PC-3 (cell line): ENCODE measurements at regions not wholly inside any gene's neighbourhood (a gene's known extent, or its start where the extent isn't known, plus 50 kb on each side); places are given as distances from the start of the nearest gene placed in this dataset.

Source experiments
- ATAC-seq: fragments of 200-7000 bp; cut with Tn5 transposase; 2 replicates; pipeline ENCODE4 v1.9.1; 2020; ENCODE audit warnings: mild to moderate bottlenecking, moderate library complexity
- BruUV-seq: library from RNA; stranded (reverse); fragments of 400-500 nt; replicated peaks from 2 replicates; lab custom pipeline; 2021; lab: Mats Ljungman, UMichigan
- CTCF ChIA-PET: fragments of 300-600 bp; sonication (Branson Sonifier 250); formaldehyde crosslinking; loops from one replicate; lab custom pipeline; 2022; ENCODE audit warnings: antibody characterized with exemption; lab: Charles Lee
- POLR2A ChIA-PET: fragments of 300-600 bp; sonication (Branson Sonifier 250); formaldehyde crosslinking; loops from one replicate; lab custom pipeline; 2022; ENCODE audit warnings: antibody characterized with exemption; ENCODE audit not compliant: unreplicated experiment; lab: Charles Lee
- DNase-seq: peaks from one replicate; pipeline ENCODE4 v3.0.0-alpha.2; 2015
- H2AFZ ChIP-seq: fragments of 300-600 bp; sonication (generic); 2 replicates; pipeline ENCODE4 v1.6.0; 2016; ENCODE audit warnings: antibody characterized with exemption, low read length
- H3F3A ChIP-seq: fragments of 300-600 bp; sonication (generic); one replicate; pipeline ENCODE4 v1.6.0; 2017; ENCODE audit warnings: antibody characterized with exemption, low read length, control low read depth, mild to moderate bottlenecking; ENCODE audit not compliant: unreplicated experiment
- H3K27ac ChIP-seq: fragments of 300-600 bp; sonication (generic); 2 replicates; pipeline ENCODE4 v1.5.1; 2016; ENCODE audit warnings: mild to moderate bottlenecking, low read length
- H3K27me3 ChIP-seq: fragments of 300-600 bp; sonication (generic); 2 replicates; pipeline ENCODE4 v1.6.1; 2016; ENCODE audit warnings: low read length, mixed read lengths
- H3K36me3 ChIP-seq: fragments of 300-600 bp; sonication (generic); 2 replicates; pipeline ENCODE4 v1.6.1; 2016; ENCODE audit warnings: low read depth, mixed run types, low read length, mixed read lengths
- H3K4me1 ChIP-seq: fragments of 300-600 bp; sonication (generic); 2 replicates; pipeline ENCODE4 v1.5.1; 2016; ENCODE audit warnings: low read length; ENCODE audit not compliant: insufficient read depth
- H3K4me2 ChIP-seq: fragments of 300-600 bp; sonication (generic); 2 replicates; pipeline ENCODE4 v1.6.0; 2016; ENCODE audit warnings: low read length
- H3K4me3 ChIP-seq: fragments of 300-600 bp; sonication (generic); 2 replicates; pipeline ENCODE4 v1.5.1; 2016; ENCODE audit warnings: mild to moderate bottlenecking, low read length, mixed read lengths
- H3K79me2 ChIP-seq: fragments of 300-600 bp; sonication (generic); 2 replicates; pipeline ENCODE4 v1.6.1; 2017; ENCODE audit warnings: low read length, mixed read lengths
- H3K9ac ChIP-seq: fragments of 300-600 bp; sonication (generic); 2 replicates; pipeline ENCODE4 v1.6.0; 2016; ENCODE audit warnings: mild to moderate bottlenecking, low read length
- H3K9me2 ChIP-seq: fragments of 300-600 bp; sonication (generic); replicated peaks from 2 replicates; pipeline ENCODE4 v1.6.1; 2016; ENCODE audit warnings: mixed run types, low read length, mixed read lengths
- H3K9me3 ChIP-seq: fragments of 300-600 bp; sonication (generic); 2 replicates; pipeline ENCODE4 v1.6.1; 2016; ENCODE audit warnings: low read length, mixed read lengths
- H4K20me1 ChIP-seq: fragments of 300-600 bp; sonication (generic); 2 replicates; pipeline ENCODE4 v1.6.1; 2016; ENCODE audit warnings: low read length, mixed read lengths
- EZH2 ChIP-seq: fragments of 300-600 bp; sonication (generic); IDR thresholded peaks from one replicate; pipeline ENCODE4 v1.6.1; 2017; ENCODE audit warnings: antibody characterized with exemption, mild to moderate bottlenecking, low read length; ENCODE audit not compliant: unreplicated experiment
- EZH2phosphoT487 ChIP-seq: fragments of 300-600 bp; sonication (generic); IDR thresholded peaks from 2 replicates; pipeline ENCODE4 v1.6.1; 2018; ENCODE audit warnings: mild to moderate bottlenecking, antibody characterized with exemption, low read length, borderline replicate concordance
- intact Hi-C: fragments of 100-400 bp; cut with micrococcal nuclease; formaldehyde crosslinking; loops from 2 replicates; pipeline ENCODE4 v1.9.0; 2023
- TF ChIP-seq, protein P1 (sequence below): fragments of 300-600 bp; sonication (generic); conservative IDR thresholded peaks from 2 replicates; pipeline ENCODE4 v1.5.1; 2017; ENCODE audit warnings: antibody characterized with exemption, low read depth, mild to moderate bottlenecking, low read length

DNA sequence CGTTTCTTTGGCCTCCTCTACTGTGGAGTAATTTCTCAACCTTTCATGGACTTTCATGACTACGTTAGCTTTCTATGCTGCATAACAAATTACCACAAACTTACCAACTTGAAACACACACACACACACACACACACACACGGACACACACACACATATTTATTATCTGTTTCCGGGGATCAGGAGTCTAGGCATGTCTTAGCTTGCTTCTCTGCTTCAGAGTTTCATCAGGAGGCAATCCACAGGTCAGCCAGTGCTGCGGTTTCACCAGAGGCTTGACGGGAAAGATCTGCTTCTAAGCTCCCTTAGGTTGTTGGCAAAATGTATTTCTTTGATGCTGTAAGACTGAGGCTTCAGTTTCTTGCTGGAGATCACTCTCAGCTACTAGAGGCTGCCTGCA is 59.0 kb upstream of the C9orf72 start:
- Histone ChIP-seq H3K4me1 (peaks cover 12% of the 10 kb centered on the region), H3K4me2 (no peak overlapping the region), H3K79me2 (no peaks in the 10 kb centered on the region), H3K27me3 (no peaks in the 10 kb centered on the region), H3K9ac (no peak overlapping the region), H3F3A (peaks cover 2% of the 10 kb centered on the region), H3K36me3 (no peaks in the 10 kb centered on the region), H3K4me3 (no peak overlapping the region), H3K9me2 (no peaks in the 10 kb centered on the region), H3K9me3 (no peaks in the 10 kb centered on the region), H4K20me1 (no peaks in the 10 kb centered on the region), H3K27ac (no peak overlapping the region), H2AFZ (no peak overlapping the region)
- no TSS peak for BruUV-seq
- intact Hi-C loops, result no loop called here
- ATAC-seq (no peak), DNase-seq (no peak)
- TF ChIP-seq, protein P1, sequence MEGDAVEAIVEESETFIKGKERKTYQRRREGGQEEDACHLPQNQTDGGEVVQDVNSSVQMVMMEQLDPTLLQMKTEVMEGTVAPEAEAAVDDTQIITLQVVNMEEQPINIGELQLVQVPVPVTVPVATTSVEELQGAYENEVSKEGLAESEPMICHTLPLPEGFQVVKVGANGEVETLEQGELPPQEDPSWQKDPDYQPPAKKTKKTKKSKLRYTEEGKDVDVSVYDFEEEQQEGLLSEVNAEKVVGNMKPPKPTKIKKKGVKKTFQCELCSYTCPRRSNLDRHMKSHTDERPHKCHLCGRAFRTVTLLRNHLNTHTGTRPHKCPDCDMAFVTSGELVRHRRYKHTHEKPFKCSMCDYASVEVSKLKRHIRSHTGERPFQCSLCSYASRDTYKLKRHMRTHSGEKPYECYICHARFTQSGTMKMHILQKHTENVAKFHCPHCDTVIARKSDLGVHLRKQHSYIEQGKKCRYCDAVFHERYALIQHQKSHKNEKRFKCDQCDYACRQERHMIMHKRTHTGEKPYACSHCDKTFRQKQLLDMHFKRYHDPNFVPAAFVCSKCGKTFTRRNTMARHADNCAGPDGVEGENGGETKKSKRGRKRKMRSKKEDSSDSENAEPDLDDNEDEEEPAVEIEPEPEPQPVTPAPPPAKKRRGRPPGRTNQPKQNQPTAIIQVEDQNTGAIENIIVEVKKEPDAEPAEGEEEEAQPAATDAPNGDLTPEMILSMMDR, result no peak
- TF ChIP-seq EZH2 (no peak), EZH2phosphoT487 (no peak)
- CTCF ChIA-PET, result no interaction called here
- POLR2A ChIA-PET, result no interaction called here

- H3K27me3 ChIP-seq, result no peaks in the 10 kb centered on the region
- no peaks in the 10 kb centered on the region for H3K79me2 ChIP-seq
- H3K27ac ChIP-seq, result no peak overlapping the region
- TF ChIP-seq EZH2phosphoT487 (no peak), EZH2 (no peak)
- TF ChIP-seq, protein P1, result no peak
- H3K4me2 ChIP-seq, result no peak overlapping the region
- no peak for DNase-seq
- no peaks in the 10 kb centered on the region for H3K9me3 ChIP-seq
- intact Hi-C loops, result no loop called here
- H3K9me2 ChIP-seq, result no peaks in the 10 kb centered on the region
- no peaks in the 10 kb centered on the region for H3F3A ChIP-seq
- no peaks in the 10 kb centered on the region for H4K20me1 ChIP-seq
- no peak overlapping the region for H3K9ac ChIP-seq
- no peaks in the 10 kb centered on the region for H3K36me3 ChIP-seq
- H3K4me3 ChIP-seq, result no peak overlapping the region
- no peaks in the 10 kb centered on the region for H3K4me1 ChIP-seq
- no peak for ATAC-seq
- CTCF ChIA-PET, result no interaction called here
- BruUV-seq, result no TSS peak
- POLR2A ChIA-PET, result no interaction called here
- H2AFZ ChIP-seq, result no peak overlapping the region
These were observed 60.5 kb upstream of the C9orf72 start for GRCh38 chr9:27633764-27634163.

- Histone ChIP-seq H3F3A (no peaks in the 10 kb centered on the region), H2AFZ (no peak overlapping the region), H3K4me3 (no peak overlapping the region), H4K20me1 (no peaks in the 10 kb centered on the region), H3K4me2 (no peak overlapping the region), H3K9me3 (no peaks in the 10 kb centered on the region), H3K27me3 (no peaks in the 10 kb centered on the region), H3K9me2 (no peaks in the 10 kb centered on the region), H3K79me2 (no peaks in the 10 kb centered on the region), H3K4me1 (no peaks in the 10 kb centered on the region), H3K27ac (no peak overlapping the region), H3K9ac (no peak overlapping the region), H3K36me3 (no peaks in the 10 kb centered on the region)
- ChIA-PET POLR2A (no interaction called here), CTCF (no interaction called here)
- intact Hi-C loops, result no loop called here
- no TSS peak for BruUV-seq
- DNase-seq (no peak), ATAC-seq (no peak)
- TF ChIP-seq EZH2 (no peak), EZH2phosphoT487 (no peak)
- TF ChIP-seq, protein P1, result no peak
These were observed 61.6 kb upstream of the C9orf72 start for GRCh38 chr9:27634879-27635278.
